ENCODE measurements at regions not wholly inside any gene's neighbourhood (a gene's known extent, or its start where the extent isn't known, plus 50 kb on each side); places are given as distances from the start of the nearest gene placed in this dataset.

- intact Hi-C loops (cut with DNase I, micrococcal nuclease): no loop called here
- peaks cover 5% of the 10 kb centered on the region for H3K36me3 Mint-ChIP-seq (ENCODE audit: low read depth)
- H3K27me3 Mint-ChIP-seq: peaks cover 3% of the 10 kb centered on the region
- H3K9me3 Mint-ChIP-seq (ENCODE audit: low read depth): no peaks in the 10 kb centered on the region
- POLR2A ChIA-PET: no interaction called here
- H3K4me3 Mint-ChIP-seq: no peak overlapping the region
- H3K4me1 Mint-ChIP-seq: peaks cover 13% of the 10 kb centered on the region
- H3K27ac Mint-ChIP-seq: no peak overlapping the region
- CTCF ChIA-PET: interaction anchor here (0.6 to 1.6 kb wide), 2 partner anchors 97 to 128 kb away, joined by 3 read pairs; no protein-coding TSS in a partner anchor
- ATAC-seq: peak; percentile 81
- no peak for DNase-seq
Observed at GRCh38 chr6:135630789-135631376, 133.3 kb upstream of the AHI1 start.

DNA sequence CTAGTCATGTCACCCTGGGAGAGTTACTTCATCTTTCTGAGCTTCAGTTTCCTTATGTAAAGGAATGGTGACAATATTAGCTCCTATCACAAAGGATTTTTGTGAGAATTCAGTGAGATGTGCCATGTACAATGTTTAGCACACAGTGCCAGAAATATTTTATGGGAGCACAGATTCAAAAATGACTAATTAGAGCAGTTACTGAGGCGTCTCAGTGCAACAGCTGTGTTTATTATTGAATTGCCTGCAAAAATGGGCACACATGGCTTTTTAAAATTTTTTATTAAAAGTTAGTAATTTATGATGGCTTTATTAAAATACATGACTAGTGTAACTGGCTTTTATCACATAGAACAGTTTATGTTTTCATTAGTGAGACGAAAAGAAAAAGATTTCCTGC, 134.3 kb upstream of the AHI1 start:
- peaks cover 4% of the 10 kb centered on the region for H3K27me3 Mint-ChIP-seq
- intact Hi-C loops (cut with DNase I, micrococcal nuclease): no loop called here
- ChIA-PET POLR2A (no interaction called here), CTCF (interaction anchor here (0.6 to 1.6 kb wide), 4 partner anchors 18 to 127 kb away, joined by 3 read pairs; no protein-coding TSS in a partner anchor)
- H3K9me3 Mint-ChIP-seq (ENCODE audit: low read depth): no peaks in the 10 kb centered on the region
- peaks cover 10% of the 10 kb centered on the region for H3K4me1 Mint-ChIP-seq
- ATAC-seq (no peak), DNase-seq (no peak)
- no peak overlapping the region for H3K4me3 Mint-ChIP-seq
- H3K27ac Mint-ChIP-seq: no peak overlapping the region
- H3K36me3 Mint-ChIP-seq (ENCODE audit: low read depth): peaks cover 1% of the 10 kb centered on the region

GRCh38 chr6:135633573-135633972, 136.0 kb upstream of the AHI1 start:
- H3K4me3 Mint-ChIP-seq: no peak overlapping the region
- peaks cover 1% of the 10 kb centered on the region for H3K36me3 Mint-ChIP-seq (ENCODE audit: low read depth)
- ATAC-seq: no peak
- DNase-seq: no peak
- ChIA-PET POLR2A (no interaction called here), CTCF (no interaction called here)
- H3K9me3 Mint-ChIP-seq (ENCODE audit: low read depth): no peaks in the 10 kb centered on the region
- peaks cover 13% of the 10 kb centered on the region for H3K4me1 Mint-ChIP-seq
- peaks cover 4% of the 10 kb centered on the region for H3K27me3 Mint-ChIP-seq
- intact Hi-C loops (cut with DNase I, micrococcal nuclease): no loop called here
- H3K27ac Mint-ChIP-seq: no peak overlapping the region

- POLR2A ChIA-PET: no interaction called here
- H3K9me3 Mint-ChIP-seq (ENCODE audit: low read depth): peaks cover 1% of the 10 kb centered on the region
Observed at GRCh38 chr6:135637701-135638100, 140.2 kb upstream of the AHI1 start.

GRCh38 chr6:135638108-135638507, 140.6 kb upstream of the AHI1 start:
- H3K4me1 Mint-ChIP-seq: peaks cover 33% of the 10 kb centered on the region
- CTCF ChIA-PET: interaction anchor here (1.4 to 1.9 kb wide), 3 partner anchors 10 to 102 kb away, joined by 3 to 7 read pairs (median 4); no protein-coding TSS in a partner anchor

More at GRCh38 chr6:135637701-135638100, 140.2 kb upstream of the AHI1 start:
- Mint-ChIP-seq H3K36me3 (ENCODE audit: low read depth) (peaks cover 10% of the 10 kb centered on the region), H3K27ac (peak overlapping the region; percentile 25), H3K4me3 (no peak overlapping the region), H3K4me1 (peaks cover 31% of the 10 kb centered on the region), H3K27me3 (peaks cover 7% of the 10 kb centered on the region)
- ATAC-seq (no peak), DNase-seq (no peak)
- intact Hi-C loops (cut with DNase I, micrococcal nuclease): no loop called here
- CTCF ChIA-PET: interaction anchor here (1.4 to 1.7 kb wide), 2 partner anchors 13 to 102 kb away, joined by 3 to 4 read pairs; no protein-coding TSS in a partner anchor

GRCh38 chr6:135640048-135640447, 142.5 kb upstream of the AHI1 start:
- ATAC-seq: no peak
- Mint-ChIP-seq H3K9me3 (ENCODE audit: low read depth) (peaks cover 5% of the 10 kb centered on the region), H3K36me3 (ENCODE audit: low read depth) (peaks cover 20% of the 10 kb centered on the region), H3K4me3 (no peak overlapping the region), H3K4me1 (peaks cover 40% of the 10 kb centered on the region), H3K27ac (peak overlapping the region; percentile 69), H3K27me3 (peaks cover 4% of the 10 kb centered on the region)
- ChIA-PET POLR2A (no interaction called here), CTCF (no interaction called here)
- intact Hi-C loops (cut with DNase I, micrococcal nuclease): loop anchor here (1.0 to 5.0 kb wide), 6 partner anchors 15 to 103 kb away; no protein-coding TSS in a partner anchor
- no peak for DNase-seq

More at GRCh38 chr6:135638108-135638507, 140.6 kb upstream of the AHI1 start:
- intact Hi-C loops (cut with DNase I, micrococcal nuclease): no loop called here
- Mint-ChIP-seq H3K36me3 (ENCODE audit: low read depth) (peaks cover 14% of the 10 kb centered on the region), H3K4me3 (no peak overlapping the region), H3K27ac (peak overlapping the region; percentile 53), H3K9me3 (ENCODE audit: low read depth) (peaks cover 1% of the 10 kb centered on the region), H3K27me3 (peaks cover 7% of the 10 kb centered on the region)
- POLR2A ChIA-PET: interaction anchor here (0.6 kb wide), 1 partner anchor 583 kb away, joined by 4 read pairs; no protein-coding TSS in a partner anchor
- DNase-seq (no peak), ATAC-seq (peak; percentile 24)

- peak; percentile 19 for DNase-seq
- intact Hi-C loops (cut with DNase I, micrococcal nuclease): loop anchor here (1.0 to 5.0 kb wide), 6 partner anchors 16 to 104 kb away; no protein-coding TSS in a partner anchor
- peak; percentile 91 for ATAC-seq
Observed at GRCh38 chr6:135640449-135641111, 143.0 kb upstream of the AHI1 start.

DNA sequence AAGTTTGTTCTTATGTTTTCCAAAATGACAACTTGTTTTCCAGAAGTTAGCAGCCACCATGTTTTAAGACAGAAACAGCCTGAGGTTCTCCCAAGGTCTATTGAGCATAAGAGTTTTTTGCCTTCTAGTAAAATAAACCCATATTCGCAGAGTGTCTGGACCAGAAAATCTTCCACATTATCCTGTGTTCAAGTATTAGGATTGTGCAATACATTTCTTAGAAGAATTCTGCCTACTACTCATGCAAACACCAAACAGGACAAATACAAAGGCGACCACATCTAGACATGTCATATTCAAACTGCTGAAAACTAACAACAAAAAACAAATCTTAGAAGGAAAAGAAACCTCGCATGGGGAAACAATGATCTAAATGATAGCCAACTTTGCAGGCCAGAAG, 145.4 kb upstream of the AHI1 start:
- H3K4me1 Mint-ChIP-seq: peaks cover 60% of the 10 kb centered on the region
- intact Hi-C loops (cut with DNase I, micrococcal nuclease): loop anchor here (5.0 kb wide), 3 partner anchors 36 to 66 kb away; no protein-coding TSS in a partner anchor

More at GRCh38 chr6:135640449-135641111, 143.0 kb upstream of the AHI1 start:
- H3K27me3 Mint-ChIP-seq: peaks cover 4% of the 10 kb centered on the region
- peaks cover 20% of the 10 kb centered on the region for H3K36me3 Mint-ChIP-seq (ENCODE audit: low read depth)
- CTCF ChIA-PET: no interaction called here
- H3K4me1 Mint-ChIP-seq: peaks cover 41% of the 10 kb centered on the region
- peaks cover 5% of the 10 kb centered on the region for H3K9me3 Mint-ChIP-seq (ENCODE audit: low read depth)
- H3K4me3 Mint-ChIP-seq: no peak overlapping the region
- H3K27ac Mint-ChIP-seq: peak overlapping the region; percentile 69
- POLR2A ChIA-PET: no interaction called here

GRCh38 chr6:135644394-135644793, 146.9 kb upstream of the AHI1 start:
- Mint-ChIP-seq H3K4me1 (peaks cover 57% of the 10 kb centered on the region), H3K9me3 (ENCODE audit: low read depth) (peaks cover 21% of the 10 kb centered on the region), H3K27ac (peak overlapping the region; percentile 63), H3K4me3 (no peak overlapping the region), H3K36me3 (ENCODE audit: low read depth) (peaks cover 39% of the 10 kb centered on the region), H3K27me3 (no peaks in the 10 kb centered on the region)
- CTCF ChIA-PET: no interaction called here
- intact Hi-C loops (cut with DNase I, micrococcal nuclease): loop anchor here (5.0 kb wide), 3 partner anchors 37 to 67 kb away; no protein-coding TSS in a partner anchor
- DNase-seq (no peak), ATAC-seq (no peak)
- POLR2A ChIA-PET: interaction anchor here (0.7 kb wide), 1 partner anchor 285 kb away, joined by 3 read pairs; no protein-coding TSS in a partner anchor

More for the DNA sequence above, 145.4 kb upstream of the AHI1 start:
- ATAC-seq (no peak), DNase-seq (no peak)
- CTCF ChIA-PET: interaction anchor here (0.6 kb wide), 1 partner anchor 107 kb away, joined by 3 read pairs; no protein-coding TSS in a partner anchor
- Mint-ChIP-seq H3K27ac (no peak overlapping the region), H3K27me3 (peaks cover 2% of the 10 kb centered on the region), H3K36me3 (ENCODE audit: low read depth) (peaks cover 32% of the 10 kb centered on the region), H3K4me3 (no peak overlapping the region), H3K9me3 (ENCODE audit: low read depth) (peaks cover 13% of the 10 kb centered on the region)
- POLR2A ChIA-PET: no interaction called here

- Mint-ChIP-seq H3K4me3 (no peak overlapping the region), H3K27me3 (no peaks in the 10 kb centered on the region), H3K36me3 (ENCODE audit: low read depth) (peaks cover 40% of the 10 kb centered on the region), H3K4me1 (peaks cover 45% of the 10 kb centered on the region), H3K27ac (peak overlapping the region; percentile 63), H3K9me3 (ENCODE audit: low read depth) (peaks cover 33% of the 10 kb centered on the region)
- CTCF ChIA-PET: interaction anchor here (1.3 kb wide), 1 partner anchor 579 kb away, joined by 3 read pairs; no protein-coding TSS in a partner anchor
- intact Hi-C loops (cut with DNase I, micrococcal nuclease): loop anchor here in 1 of 2 experiments (1.0 to 5.0 kb wide), 3 partner anchors 23 to 560 kb away; no protein-coding TSS in a partner anchor
- DNase-seq: peak; percentile 55
- ATAC-seq: peak; percentile 92
- POLR2A ChIA-PET: interaction anchor here (0.6 kb wide), 1 partner anchor 73 kb away, joined by 3 read pairs; no protein-coding TSS in a partner anchor
Observed at GRCh38 chr6:135647521-135647920, 150.0 kb upstream of the AHI1 start.

DNA sequence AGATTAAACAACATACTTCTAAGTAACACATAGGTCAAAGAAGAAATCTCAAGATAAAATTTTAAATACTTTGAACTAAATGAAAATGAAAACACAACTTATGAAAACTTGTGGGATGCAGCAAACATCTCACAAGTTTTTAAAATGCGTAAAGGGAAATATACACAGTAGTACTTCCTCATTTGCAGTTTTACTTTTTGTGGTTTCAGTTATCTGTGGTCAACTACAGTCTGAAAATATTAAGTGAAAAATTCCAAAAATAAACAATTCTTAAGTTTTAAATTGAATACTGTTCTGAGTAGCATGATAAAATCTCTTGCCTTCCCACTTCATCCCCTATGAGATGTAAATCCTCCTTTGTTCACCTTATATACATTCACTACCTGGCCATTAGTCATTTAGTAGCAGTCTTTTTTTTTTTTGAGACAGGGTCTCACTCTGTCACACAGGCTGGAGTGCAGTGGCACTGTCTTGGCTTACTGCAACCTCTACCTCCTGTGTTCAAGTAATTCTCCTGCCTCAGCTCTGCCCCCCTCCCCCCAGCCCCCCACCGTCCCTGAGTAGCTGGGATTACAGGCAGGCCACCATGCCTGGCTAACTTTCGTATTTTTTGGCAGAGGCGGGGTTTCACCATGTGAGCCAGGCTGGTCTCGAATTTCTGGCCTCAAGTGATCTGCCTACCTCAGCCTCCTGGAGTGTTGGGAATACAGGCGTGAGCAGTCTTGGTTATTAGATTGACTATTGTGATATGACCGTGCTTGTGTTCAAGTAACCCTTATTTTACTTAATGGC, 154.6 kb upstream of the AHI1 start:
- CTCF ChIA-PET: no interaction called here
- Mint-ChIP-seq H3K9me3 (ENCODE audit: low read depth) (peaks cover 41% of the 10 kb centered on the region), H3K4me3 (no peak overlapping the region), H3K27ac (peak overlapping the region; percentile 44), H3K27me3 (no peaks in the 10 kb centered on the region), H3K4me1 (peaks cover 20% of the 10 kb centered on the region), H3K36me3 (ENCODE audit: low read depth) (peaks cover 20% of the 10 kb centered on the region)
- intact Hi-C loops (cut with DNase I, micrococcal nuclease): no loop called here
- no peak for DNase-seq
- no peak for ATAC-seq
- POLR2A ChIA-PET: no interaction called here

All from activated CD4-positive, alpha-beta T cell treated with anti-CD3 and anti-CD28 coated beads for 36 hours (primary cell).